Stomach (tissue), 8 donors: ENCODE measurements at regions not wholly inside any gene's neighbourhood (a gene's known extent, or its start where the extent isn't known, plus 50 kb on each side); places are given as distances from the start of the nearest gene placed in this dataset.

Experiments
- DNase-seq, 2 donors: peaks; one replicate each; pipeline versions ENCODE4 v3.0.0 to v3.0.0-alpha.2; 2013 to 2019
- H3K27ac ChIP-seq, 5 donors: fragments of 200-600 bp in 4 of 5; sonication (generic) in 4 of 5; one replicate each; pipeline ENCODE4 v1.5.1; 2013 to 2019; ENCODE audit warnings: mild to moderate bottlenecking in 1 of 5, moderate library complexity in 1 of 5
- H3K27me3 ChIP-seq, 3 donors: fragments of 200-600 bp; sonication (generic); one replicate each; pipeline ENCODE4 v1.5.1; 2017 to 2019; ENCODE audit warnings: mixed run types in 1 of 3
- H3K36me3 ChIP-seq, 4 donors: fragments of 200-600 bp; sonication (generic); 1 replicate in 3 of 4; 2 replicates in 1 of 4; pipeline ENCODE4 v1.5.1; 2016 to 2019
- H3K4me1 ChIP-seq, 4 donors: fragments of 200-600 bp; sonication (generic); one replicate each; pipeline ENCODE4 v1.5.1; 2016 to 2019
- H3K4me3 ChIP-seq, 4 donors: fragments of 200-600 bp; sonication (generic) in 3 of 4; one replicate each; pipeline ENCODE4 v1.5.1; 2016 to 2019; ENCODE audit warnings: mild to moderate bottlenecking in 1 of 4
- H3K9me3 ChIP-seq, 4 donors: fragments of 200-600 bp; sonication (generic); one replicate each; pipeline ENCODE4 v1.5.1; 2016 to 2019
- CTCF ChIP-seq, 7 experiments: fragments of 450-650 bp in 4 of 7; fragments of 200-600 bp in 3 of 7; sonication (generic) in 3 of 7; IDR thresholded peaks; one replicate each; pipeline ENCODE4 v1.5.1; 2016 to 2019; ENCODE audit warnings: antibody characterized with exemption in 7 of 7, control low read depth in 2 of 7, mild to moderate bottlenecking in 1 of 7
- EP300 ChIP-seq: sonication (generic); formaldehyde crosslinking; IDR thresholded peaks from one replicate; pipeline ENCODE4 v1.6.1; 2017; ENCODE audit warnings: antibody characterized with exemption
- POLR2A ChIP-seq, 4 donors: fragments of 450-650 bp; IDR thresholded peaks; one replicate each; pipeline ENCODE4 v1.6.1; 2016; ENCODE audit warnings: antibody characterized with exemption in 4 of 4, control low read depth in 2 of 4, mild to moderate bottlenecking in 1 of 4, moderate library complexity in 1 of 4
- POLR2AphosphoS5 ChIP-seq, 3 donors: sonication (generic); formaldehyde crosslinking; IDR thresholded peaks; one replicate each; pipeline ENCODE4 v1.6.1; 2016; ENCODE audit warnings: antibody characterized with exemption in 3 of 3
- WGBS, 5 donors: extraction: QIAGEN DNeasy Blood & Tissue Kit in 3 of 5; methylation state at CpG; one replicate each; pipeline versions ENCODE4 v1.1.5 to v1.1.7; 2013 to 2018; 5-methylcytosine and 5-hydroxymethylcytosine counted together
- intact Hi-C: fragments of 100-400 bp; cut with DNase I; formaldehyde crosslinking; loops from one replicate; pipeline ENCODE4 v1.15.1; 2023; ENCODE audit warnings: low total_unique reads
- donor health status: healthy with polysubstance abuse.
- donor health status: Bipolar disorder and iron deficiency.
- donor health status: healthy.

GRCh38 chr14:98682726-98683125 lies 589.3 kb downstream of the BCL11B start:
- H3K27me3 ChIP-seq, result no peaks in the 10 kb centered on the region
- no peak for DNase-seq
- H3K9me3 ChIP-seq, result peaks cover 0 to 10% (median 3%) of the 10 kb centered on the region in 4 donors
- no peaks in the 10 kb centered on the region for H3K4me1 ChIP-seq
- no peak for TF ChIP-seq EP300
- TF ChIP-seq POLR2AphosphoS5 (IDR thresholded peaks at IDR 0.05), result no peak
- no peak for TF ChIP-seq POLR2A (IDR thresholded peaks at IDR 0.05)
- TF ChIP-seq CTCF (IDR thresholded peaks at IDR 0.05), result no peak
- WGBS, 5 donors, result 65 to 80% (median 76%) methylated on average over 2 of the region's 2 CpGs
- no peak overlapping the region for H3K4me3 ChIP-seq
- H3K36me3 ChIP-seq, result no peaks in the 10 kb centered on the region
- intact Hi-C loops, result no loop called here
- no peak overlapping the region for H3K27ac ChIP-seq

GRCh38 chr14:98684468-98684867 lies 587.5 kb downstream of the BCL11B start:
- intact Hi-C loops, result no loop called here
- Histone ChIP-seq H3K9me3 (peaks cover 0 to 9% (median 0%) of the 10 kb centered on the region in 4 donors), H3K4me3 (no peak overlapping the region), H3K27ac (no peak overlapping the region), H3K36me3 (no peaks in the 10 kb centered on the region), H3K27me3 (no peaks in the 10 kb centered on the region), H3K4me1 (no peaks in the 10 kb centered on the region)
- DNase-seq, result no peak
- TF ChIP-seq EP300 (no peak), POLR2A (IDR thresholded peaks at IDR 0.05) (no peak), CTCF (IDR thresholded peaks at IDR 0.05) (no peak), POLR2AphosphoS5 (IDR thresholded peaks at IDR 0.05) (no peak)
- 67 to 85% (median 78%) methylated on average over 4 of the region's 4 CpGs for WGBS, 5 donors

- no peak for TF ChIP-seq EP300
- no peak for TF ChIP-seq POLR2A (IDR thresholded peaks at IDR 0.05)
- TF ChIP-seq CTCF (IDR thresholded peaks at IDR 0.05), result no peak
- no peak for TF ChIP-seq POLR2AphosphoS5 (IDR thresholded peaks at IDR 0.05)
Measured at GRCh38 chr14:98685725-98686124, 586.3 kb downstream of the BCL11B start.

GRCh38 chr14:98688446-98688845 lies 583.6 kb downstream of the BCL11B start:
- Histone ChIP-seq H3K4me3 (no peak overlapping the region), H3K36me3 (no peaks in the 10 kb centered on the region), H3K27me3 (no peaks in the 10 kb centered on the region), H3K9me3 (no peaks in the 10 kb centered on the region), H3K4me1 (no peaks in the 10 kb centered on the region), H3K27ac (no peak overlapping the region)
- WGBS, 5 donors, result 75 to 95% (median 92%) methylated on average over 3 of the region's 3 CpGs
- DNase-seq, result no peak
- TF ChIP-seq POLR2AphosphoS5 (IDR thresholded peaks at IDR 0.05) (no peak), CTCF (IDR thresholded peaks at IDR 0.05) (no peak)
- intact Hi-C loops, result no loop called here

More at GRCh38 chr14:98685725-98686124, 586.3 kb downstream of the BCL11B start:
- no peak for DNase-seq
- H3K9me3 ChIP-seq, result no peaks in the 10 kb centered on the region
- no peak overlapping the region for H3K27ac ChIP-seq
- 78 to 88% (median 79%) methylated on average over 6 of the region's 6 CpGs for WGBS, 5 donors
- H3K4me3 ChIP-seq, result no peak overlapping the region
- no peaks in the 10 kb centered on the region for H3K4me1 ChIP-seq
- no peaks in the 10 kb centered on the region for H3K36me3 ChIP-seq
- no peaks in the 10 kb centered on the region for H3K27me3 ChIP-seq
- intact Hi-C loops, result no loop called here
